ENCODE measurements at regions not wholly inside any gene's neighbourhood (a gene's known extent, or its start where the extent isn't known, plus 50 kb on each side); places are given as distances from the start of the nearest gene placed in this dataset.

- DNase-seq (ENCODE audit: low spot score), result no peak
- Mint-ChIP-seq H3K4me1 (ENCODE audit: low read depth in 2 of 2) (no peaks in the 10 kb centered on the region), H3K9me3 (no peaks in the 10 kb centered on the region), H3K27ac (no peak overlapping the region), H3K4me3 (no peak overlapping the region), H3K27me3 (no peaks in the 10 kb centered on the region), H3K36me3 (no peaks in the 10 kb centered on the region)
- no peak for ATAC-seq
These were observed 134.2 kb upstream of the AUTS2 start for GRCh38 chr7:69464035-69464434.

GRCh38 chr7:69465262-69465661 is 133.0 kb upstream of the AUTS2 start:
- ATAC-seq, result no peak
- Mint-ChIP-seq H3K4me3 (no peak overlapping the region), H3K9me3 (no peaks in the 10 kb centered on the region), H3K27me3 (no peaks in the 10 kb centered on the region), H3K36me3 (no peaks in the 10 kb centered on the region), H3K4me1 (ENCODE audit: low read depth in 2 of 2) (no peaks in the 10 kb centered on the region), H3K27ac (no peak overlapping the region)
- no peak for DNase-seq (ENCODE audit: low spot score)

GRCh38 chr7:69467826-69468225 is 130.4 kb upstream of the AUTS2 start:
- Mint-ChIP-seq H3K9me3 (no peaks in the 10 kb centered on the region), H3K27me3 (no peaks in the 10 kb centered on the region), H3K27ac (no peak overlapping the region), H3K4me3 (no peak overlapping the region), H3K36me3 (no peaks in the 10 kb centered on the region), H3K4me1 (ENCODE audit: low read depth in 2 of 2) (no peaks in the 10 kb centered on the region)
- no peak for DNase-seq (ENCODE audit: low spot score)
- ATAC-seq, result no peak

- DNase-seq (ENCODE audit: low spot score), result no peak
These were observed 121.9 kb upstream of the AUTS2 start for GRCh38 chr7:69476416-69476815.

GRCh38 chr7:69482676-69483075 is 115.6 kb upstream of the AUTS2 start:
- ATAC-seq, result no peak
- no peaks in the 10 kb centered on the region for H3K9me3 Mint-ChIP-seq
- H3K27me3 Mint-ChIP-seq, result peaks cover 0 to 2% of the 10 kb centered on the region in 2 donors
- H3K36me3 Mint-ChIP-seq, result no peaks in the 10 kb centered on the region
- no peaks in the 10 kb centered on the region for H3K4me1 Mint-ChIP-seq (ENCODE audit: low read depth in 2 of 2)
- no peak for DNase-seq (ENCODE audit: low spot score)
- no peak overlapping the region for H3K4me3 Mint-ChIP-seq
- no peak overlapping the region for H3K27ac Mint-ChIP-seq

More at GRCh38 chr7:69476416-69476815, 121.9 kb upstream of the AUTS2 start:
- Mint-ChIP-seq H3K4me3 (no peak overlapping the region), H3K9me3 (no peaks in the 10 kb centered on the region), H3K36me3 (no peaks in the 10 kb centered on the region), H3K27me3 (peaks cover 0 to 5% of the 10 kb centered on the region in 2 donors), H3K27ac (no peak overlapping the region), H3K4me1 (ENCODE audit: low read depth in 2 of 2) (no peaks in the 10 kb centered on the region)
- ATAC-seq, result no peak

GRCh38 chr7:69489533-69489932 is 108.7 kb upstream of the AUTS2 start:
- ATAC-seq, result no peak
- H3K36me3 Mint-ChIP-seq, result no peaks in the 10 kb centered on the region
- no peak for DNase-seq (ENCODE audit: low spot score)
- H3K27ac Mint-ChIP-seq, result no peak overlapping the region
- no peaks in the 10 kb centered on the region for H3K9me3 Mint-ChIP-seq
- H3K27me3 Mint-ChIP-seq, result peaks cover 0 to 5% of the 10 kb centered on the region in 2 donors
- no peaks in the 10 kb centered on the region for H3K4me1 Mint-ChIP-seq (ENCODE audit: low read depth in 2 of 2)
- no peak overlapping the region for H3K4me3 Mint-ChIP-seq

- H3K27me3 Mint-ChIP-seq, result peaks cover 0 to 8% of the 10 kb centered on the region in 2 donors
- no peak for ATAC-seq
- H3K27ac Mint-ChIP-seq, result no peak overlapping the region
- peaks cover 3% of the 10 kb centered on the region for H3K9me3 Mint-ChIP-seq
- no peak for DNase-seq (ENCODE audit: low spot score)
- no peak overlapping the region for H3K4me3 Mint-ChIP-seq
- no peaks in the 10 kb centered on the region for H3K4me1 Mint-ChIP-seq (ENCODE audit: low read depth in 2 of 2)
- H3K36me3 Mint-ChIP-seq, result no peaks in the 10 kb centered on the region
These were observed 99.6 kb upstream of the AUTS2 start for GRCh38 chr7:69498671-69499070.

- DNase-seq (ENCODE audit: low spot score), result no peak
- Mint-ChIP-seq H3K27ac (no peak overlapping the region), H3K36me3 (no peaks in the 10 kb centered on the region), H3K4me3 (no peak overlapping the region), H3K27me3 (peaks cover 13% of the 10 kb centered on the region in 2 donors), H3K9me3 (peaks cover 3% of the 10 kb centered on the region), H3K4me1 (ENCODE audit: low read depth in 2 of 2) (no peaks in the 10 kb centered on the region)
- no peak for ATAC-seq
These were observed 95.9 kb upstream of the AUTS2 start for GRCh38 chr7:69502358-69502757.

- H3K27ac Mint-ChIP-seq, result no peak overlapping the region
- H3K36me3 Mint-ChIP-seq, result no peaks in the 10 kb centered on the region
- ATAC-seq (no peak), DNase-seq (ENCODE audit: low spot score) (no peak)
- no peaks in the 10 kb centered on the region for H3K9me3 Mint-ChIP-seq
- H3K4me3 Mint-ChIP-seq, result no peak overlapping the region
- H3K27me3 Mint-ChIP-seq, result peaks cover 13% of the 10 kb centered on the region in 2 donors
- no peaks in the 10 kb centered on the region for H3K4me1 Mint-ChIP-seq (ENCODE audit: low read depth in 2 of 2)
These were observed 93.4 kb upstream of the AUTS2 start for GRCh38 chr7:69504733-69505420.

- no peaks in the 10 kb centered on the region for H3K4me1 Mint-ChIP-seq (ENCODE audit: low read depth in 2 of 2)
- H3K27me3 Mint-ChIP-seq, result peaks cover 5 to 13% of the 10 kb centered on the region in 2 donors
- no peaks in the 10 kb centered on the region for H3K9me3 Mint-ChIP-seq
- H3K36me3 Mint-ChIP-seq, result no peaks in the 10 kb centered on the region
- H3K27ac Mint-ChIP-seq, result no peak overlapping the region
- DNase-seq (ENCODE audit: low spot score) (no peak), ATAC-seq (no peak)
- no peak overlapping the region for H3K4me3 Mint-ChIP-seq
These were observed 89.5 kb upstream of the AUTS2 start for GRCh38 chr7:69508736-69509135.

GRCh38 chr7:69510114-69510513 is 88.2 kb upstream of the AUTS2 start:
- Mint-ChIP-seq H3K4me1 (ENCODE audit: low read depth in 2 of 2) (peaks cover 0 to 2% of the 10 kb centered on the region in 2 donors), H3K27me3 (peaks cover 3 to 5% of the 10 kb centered on the region in 2 donors), H3K27ac (no peak overlapping the region), H3K9me3 (no peaks in the 10 kb centered on the region), H3K4me3 (no peak overlapping the region), H3K36me3 (no peaks in the 10 kb centered on the region)
- ATAC-seq (no peak), DNase-seq (ENCODE audit: low spot score) (no peak)

- H3K27ac Mint-ChIP-seq, result no peak overlapping the region
- DNase-seq (ENCODE audit: low spot score), result no peak
- ATAC-seq, result no peak
- no peaks in the 10 kb centered on the region for H3K9me3 Mint-ChIP-seq
- H3K36me3 Mint-ChIP-seq, result no peaks in the 10 kb centered on the region
- H3K4me3 Mint-ChIP-seq, result no peak overlapping the region
- peaks cover 0 to 2% of the 10 kb centered on the region in 2 donors for H3K4me1 Mint-ChIP-seq (ENCODE audit: low read depth in 2 of 2)
- peaks cover 0 to 6% of the 10 kb centered on the region in 2 donors for H3K27me3 Mint-ChIP-seq
These were observed 82.6 kb upstream of the AUTS2 start for GRCh38 chr7:69515495-69516212.

- H3K27ac Mint-ChIP-seq, result no peak overlapping the region
- no peaks in the 10 kb centered on the region for H3K36me3 Mint-ChIP-seq
- ATAC-seq, result no peak
These were observed 81.9 kb upstream of the AUTS2 start for GRCh38 chr7:69516238-69516820.

GRCh38 chr7:69517985-69518704 is 80.1 kb upstream of the AUTS2 start:
- no peak overlapping the region for H3K27ac Mint-ChIP-seq
- no peak for ATAC-seq
- no peaks in the 10 kb centered on the region for H3K36me3 Mint-ChIP-seq
- peaks cover 0 to 2% of the 10 kb centered on the region in 2 donors for H3K4me1 Mint-ChIP-seq (ENCODE audit: low read depth in 2 of 2)
- peaks cover 0 to 8% of the 10 kb centered on the region in 2 donors for H3K27me3 Mint-ChIP-seq
- DNase-seq (ENCODE audit: low spot score), result no peak
- no peak overlapping the region for H3K4me3 Mint-ChIP-seq
- no peaks in the 10 kb centered on the region for H3K9me3 Mint-ChIP-seq

More at GRCh38 chr7:69516238-69516820, 81.9 kb upstream of the AUTS2 start:
- no peaks in the 10 kb centered on the region for H3K9me3 Mint-ChIP-seq
- H3K4me3 Mint-ChIP-seq, result no peak overlapping the region
- H3K27me3 Mint-ChIP-seq, result peaks cover 0 to 6% of the 10 kb centered on the region in 2 donors
- H3K4me1 Mint-ChIP-seq (ENCODE audit: low read depth in 2 of 2), result peaks cover 0 to 2% of the 10 kb centered on the region in 2 donors
- DNase-seq (ENCODE audit: low spot score), result no peak
